ENCODE measurements at regions not wholly inside any gene's neighbourhood (a gene's known extent, or its start where the extent isn't known, plus 50 kb on each side); places are given as distances from the start of the nearest gene placed in this dataset.

DNA sequence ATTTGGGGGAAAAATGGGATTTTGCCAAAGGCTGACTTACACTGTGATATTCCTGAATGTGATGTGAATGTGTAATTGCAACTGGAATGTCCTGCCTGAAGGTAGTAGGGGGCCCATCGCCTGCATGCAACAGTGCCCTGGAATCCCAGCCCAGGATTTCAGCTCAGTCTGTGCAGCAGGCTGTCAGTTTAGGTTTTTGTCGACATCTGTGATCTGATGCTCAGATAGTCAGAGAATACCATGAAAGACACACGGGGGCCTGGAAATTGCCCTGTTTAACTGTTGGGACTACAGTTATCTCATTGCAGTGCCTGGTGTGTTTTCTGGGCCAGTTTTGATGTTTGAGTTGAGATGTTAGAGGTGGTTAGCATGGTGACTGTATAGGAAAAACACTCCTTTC, 84.5 kb upstream of the HK2 start:
- no peak overlapping the region for H3K23ac ChIP-seq (ENCODE audit: insufficient read length)
- H3K9me3 ChIP-seq (ENCODE audit: insufficient read depth in 2 of 2, low read depth in 1 of 2, low read length in 1 of 2): no peaks in the 10 kb centered on the region; a peak in 1 of 4 replicates
- no peak overlapping the region for H2BK120ac ChIP-seq (replicated peaks; ENCODE audit: low read depth, low read length)
- no peaks in the 10 kb centered on the region for H3K23me2 ChIP-seq (ENCODE audit: low read depth, low read length)
- DNase-seq (ENCODE audit: low read depth in 1 of 2, low spot score in 2 of 2) (no peak), FAIRE-seq (no peak)
- ChIA-PET POLR2A (ENCODE audit: partially characterized antibody) (no interaction called here), CTCF (ENCODE audit: partially characterized antibody) (interaction anchor here (1.3 to 3.3 kb wide), 3 partner anchors 24 to 127 kb away, joined by 3 to 10 read pairs (median 3); no protein-coding TSS in a partner anchor)
- H3K18ac ChIP-seq (ENCODE audit: extremely low read depth, low read length): no peak overlapping the region
- H3K27ac ChIP-seq (ENCODE audit: low read depth, low read length): no peak overlapping the region
- 86% methylated on average over 3 of the region's 3 CpGs; no CpG with 5 or more reads in 1 of the 2 experiments for WGBS, 2 experiments (ENCODE audit: extremely low coverage in 1 of 2, insufficient coverage in 1 of 2, insufficient read length in 1 of 2, insufficient replicate concordance in 2 of 2, low coverage in 1 of 2, low lambda C conversion rate in 2 of 2, missing lambda C conversion rate in 1 of 2)
- no peak overlapping the region for H2AK5ac ChIP-seq (ENCODE audit: low read depth, low read length)
- H4K20me1 ChIP-seq (replicated peaks in 1 of 2; ENCODE audit: control insufficient read depth in 1 of 2, insufficient read depth in 2 of 2, low read length in 2 of 2): no peaks in the 10 kb centered on the region
- no peak overlapping the region for H4K91ac ChIP-seq (replicated peaks; ENCODE audit: insufficient read length, low read length)
- H3K4me3 ChIP-seq (ENCODE audit: extremely low read depth in 1 of 4, insufficient read depth in 2 of 4, low read depth in 3 of 4, low read length in 4 of 4): no peak overlapping the region
- no peak overlapping the region for H2BK15ac ChIP-seq (ENCODE audit: low read length)
- H3K4me1 ChIP-seq (replicated peaks in 1 of 4; ENCODE audit: control insufficient read depth in 3 of 4, insufficient read depth in 4 of 4, low read length in 3 of 4): peaks cover 0 to 4% (median 0%) of the 10 kb centered on the region in 4 experiments; a peak in 2 of 7 replicates
- no peaks in the 10 kb centered on the region for H3K79me1 ChIP-seq (ENCODE audit: low read depth, low read length)
- no peaks in the 10 kb centered on the region; a peak in 2 of 7 replicates for H3K27me3 ChIP-seq (replicated peaks in 1 of 4; ENCODE audit: control insufficient read depth in 3 of 4, extremely low read depth in 1 of 4, insufficient read depth in 3 of 4, low read length in 3 of 4)
- no peak overlapping the region for H3K56ac ChIP-seq (replicated peaks; ENCODE audit: insufficient read length, low read depth, low read length)
- H3K36me3 ChIP-seq (ENCODE audit: control insufficient read depth in 2 of 4, insufficient read depth in 4 of 4, low read length in 3 of 4): no peaks in the 10 kb centered on the region
- H3K4me2 ChIP-seq (ENCODE audit: insufficient read depth in 1 of 2, low read depth in 2 of 2, low read length in 2 of 2): no peak overlapping the region
- H2BK5ac ChIP-seq (ENCODE audit: low read depth, low read length): no peak overlapping the region
- no peak overlapping the region for H3K4ac ChIP-seq (replicated peaks; ENCODE audit: insufficient read length, low read depth, low read length)
- H3K79me2 ChIP-seq (ENCODE audit: control insufficient read depth in 1 of 2, insufficient read depth in 2 of 2, low read length in 2 of 2): no peaks in the 10 kb centered on the region
- no peak overlapping the region for H4K5ac ChIP-seq (ENCODE audit: insufficient read length, low read depth, low read length)
- H3K14ac ChIP-seq (ENCODE audit: insufficient read length): no peak overlapping the region
- no peak overlapping the region for H3K9ac ChIP-seq (replicated peaks in 1 of 4; ENCODE audit: extremely low read depth in 1 of 4, low read depth in 3 of 4, low read length in 3 of 4)
- H2BK20ac ChIP-seq (ENCODE audit: low read length): no peak overlapping the region
- H4K8ac ChIP-seq (ENCODE audit: extremely low read depth, insufficient read depth, low read length): no peak overlapping the region
- no peak overlapping the region for H2BK12ac ChIP-seq (ENCODE audit: low read depth, low read length)
- no peak overlapping the region for H2AFZ ChIP-seq (ENCODE audit: low read length)
- TF ChIP-seq, protein P1, sequence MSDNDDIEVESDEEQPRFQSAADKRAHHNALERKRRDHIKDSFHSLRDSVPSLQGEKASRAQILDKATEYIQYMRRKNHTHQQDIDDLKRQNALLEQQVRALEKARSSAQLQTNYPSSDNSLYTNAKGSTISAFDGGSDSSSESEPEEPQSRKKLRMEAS (IDR thresholded peaks at IDR 0.05): no peak
- no peak for TF ChIP-seq RNF2 (IDR thresholded peaks at IDR 0.05; ENCODE audit: borderline replicate concordance, low read depth, low read length, missing control alignments, poor library complexity, severe bottlenecking)

Measured in H1 (cell line).